Hepatocyte (in vitro differentiated cells): ENCODE measurements at regions not wholly inside any gene's neighbourhood (a gene's known extent, or its start where the extent isn't known, plus 50 kb on each side); places are given as distances from the start of the nearest gene placed in this dataset.

Experiments used
- DNase-seq: peaks from one replicate; pipeline ENCODE4 v3.0.0-alpha.2; 2016; ENCODE audit warnings: low spot score
- H2AFZ ChIP-seq: fragments of 200-600 bp; sonication (generic); 2 replicates; pipeline ENCODE4 v1.6.0; 2016; ENCODE audit warnings: antibody characterized with exemption, mild to moderate bottlenecking
- H3K27ac ChIP-seq: fragments of 200-600 bp; sonication (generic); 2 replicates; pipeline ENCODE4 v1.5.1; 2016; ENCODE audit warnings: mild to moderate bottlenecking
- H3K27me3 ChIP-seq: fragments of 200-600 bp; sonication (generic); 2 replicates; pipeline ENCODE4 v1.6.1; 2016
- H3K36me3 ChIP-seq: fragments of 200-600 bp; sonication (generic); replicated peaks from 2 replicates; pipeline ENCODE4 v1.5.1; 2016; ENCODE audit warnings: low read depth; ENCODE audit not compliant: insufficient read depth
- H3K4me1 ChIP-seq: fragments of 200-600 bp; sonication (generic); 2 replicates; pipeline ENCODE4 v1.5.1; 2016; ENCODE audit warnings: mild to moderate bottlenecking, moderate library complexity; ENCODE audit not compliant: insufficient read depth
- H3K4me2 ChIP-seq: fragments of 200-600 bp; sonication (generic); 2 replicates; pipeline ENCODE4 v1.6.0; 2016
- H3K4me3 ChIP-seq: fragments of 200-600 bp; sonication (generic); 2 replicates; pipeline ENCODE4 v1.5.1; 2016; ENCODE audit warnings: mild to moderate bottlenecking
- H3K79me2 ChIP-seq: fragments of 200-600 bp; sonication (generic); 2 replicates; pipeline ENCODE4 v1.6.0; 2017; ENCODE audit warnings: mild to moderate bottlenecking
- H3K9me2 ChIP-seq: fragments of 200-600 bp; sonication (generic); replicated peaks from 2 replicates; pipeline ENCODE4 v1.6.0; 2017; ENCODE audit warnings: mild to moderate bottlenecking; ENCODE audit not compliant: insufficient read depth
- H3K9me3 ChIP-seq: fragments of 200-600 bp; sonication (generic); 2 replicates; pipeline ENCODE4 v1.5.1; 2016; ENCODE audit warnings: low read depth, mild to moderate bottlenecking
- H4K20me1 ChIP-seq: fragments of 200-600 bp; sonication (generic); 2 replicates; pipeline ENCODE4 v1.6.0; 2016; ENCODE audit warnings: mild to moderate bottlenecking; ENCODE audit not compliant: insufficient read depth, poor library complexity, severe bottlenecking
- EZH2 ChIP-seq: fragments of 200-600 bp; sonication (generic); IDR thresholded peaks from 2 replicates; pipeline ENCODE4 v1.6.1; 2016; ENCODE audit warnings: antibody characterized with exemption, mild to moderate bottlenecking, borderline replicate concordance
- EZH2phosphoT487 ChIP-seq: fragments of 200-600 bp; sonication (generic); IDR thresholded peaks from one replicate; pipeline ENCODE4 v1.6.1; 2018; ENCODE audit warnings: antibody characterized with exemption, mild to moderate bottlenecking, low read depth, moderate library complexity; ENCODE audit not compliant: unreplicated experiment, severe bottlenecking
- WGBS: methylation state at CpG from one replicate; pipeline ENCODE4 v1.1.6; 2016; ENCODE audit warnings: low lambda C conversion rate; ENCODE audit errors: missing lambda C conversion rate; 5-methylcytosine and 5-hydroxymethylcytosine counted together
- TF ChIP-seq, protein P1 (sequence below): fragments of 200-600 bp; sonication (generic); IDR thresholded peaks from 2 replicates; pipeline ENCODE4 v1.5.1; 2016; ENCODE audit warnings: antibody characterized with exemption, mild to moderate bottlenecking; ENCODE audit not compliant: poor library complexity

GRCh38 chr2:4049463-4049862 lies 346.1 kb downstream of the DCDC2C start:
- Histone ChIP-seq H3K79me2 (no peaks in the 10 kb centered on the region), H2AFZ (no peak overlapping the region), H3K27me3 (no peaks in the 10 kb centered on the region), H3K4me3 (no peak overlapping the region), H4K20me1 (no peaks in the 10 kb centered on the region), H3K4me2 (no peak overlapping the region), H3K9me2 (no peaks in the 10 kb centered on the region), H3K36me3 (no peaks in the 10 kb centered on the region), H3K9me3 (no peaks in the 10 kb centered on the region), H3K27ac (no peak overlapping the region), H3K4me1 (no peaks in the 10 kb centered on the region)
- TF ChIP-seq, protein P1, sequence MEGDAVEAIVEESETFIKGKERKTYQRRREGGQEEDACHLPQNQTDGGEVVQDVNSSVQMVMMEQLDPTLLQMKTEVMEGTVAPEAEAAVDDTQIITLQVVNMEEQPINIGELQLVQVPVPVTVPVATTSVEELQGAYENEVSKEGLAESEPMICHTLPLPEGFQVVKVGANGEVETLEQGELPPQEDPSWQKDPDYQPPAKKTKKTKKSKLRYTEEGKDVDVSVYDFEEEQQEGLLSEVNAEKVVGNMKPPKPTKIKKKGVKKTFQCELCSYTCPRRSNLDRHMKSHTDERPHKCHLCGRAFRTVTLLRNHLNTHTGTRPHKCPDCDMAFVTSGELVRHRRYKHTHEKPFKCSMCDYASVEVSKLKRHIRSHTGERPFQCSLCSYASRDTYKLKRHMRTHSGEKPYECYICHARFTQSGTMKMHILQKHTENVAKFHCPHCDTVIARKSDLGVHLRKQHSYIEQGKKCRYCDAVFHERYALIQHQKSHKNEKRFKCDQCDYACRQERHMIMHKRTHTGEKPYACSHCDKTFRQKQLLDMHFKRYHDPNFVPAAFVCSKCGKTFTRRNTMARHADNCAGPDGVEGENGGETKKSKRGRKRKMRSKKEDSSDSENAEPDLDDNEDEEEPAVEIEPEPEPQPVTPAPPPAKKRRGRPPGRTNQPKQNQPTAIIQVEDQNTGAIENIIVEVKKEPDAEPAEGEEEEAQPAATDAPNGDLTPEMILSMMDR = no peak
- TF ChIP-seq EZH2phosphoT487 (no peak), EZH2 (no peak)
- 79% methylated on average over 3 of the region's 3 CpGs for WGBS
- no peak for DNase-seq

GRCh38 chr2:4053769-4054493 lies 350.6 kb downstream of the DCDC2C start:
- TF ChIP-seq, protein P1 = peak; percentile 35
- TF ChIP-seq EZH2 = no peak
- Histone ChIP-seq H3K4me2 (no peak overlapping the region), H3K27me3 (no peaks in the 10 kb centered on the region), H4K20me1 (no peaks in the 10 kb centered on the region), H3K4me3 (no peak overlapping the region), H3K27ac (no peak overlapping the region), H2AFZ (no peak overlapping the region), H3K4me1 (no peaks in the 10 kb centered on the region), H3K9me3 (no peaks in the 10 kb centered on the region), H3K9me2 (no peaks in the 10 kb centered on the region), H3K79me2 (no peaks in the 10 kb centered on the region), H3K36me3 (no peaks in the 10 kb centered on the region)
- DNase-seq = no peak
- 78% methylated on average over 7 of the region's 7 CpGs for WGBS

DNA sequence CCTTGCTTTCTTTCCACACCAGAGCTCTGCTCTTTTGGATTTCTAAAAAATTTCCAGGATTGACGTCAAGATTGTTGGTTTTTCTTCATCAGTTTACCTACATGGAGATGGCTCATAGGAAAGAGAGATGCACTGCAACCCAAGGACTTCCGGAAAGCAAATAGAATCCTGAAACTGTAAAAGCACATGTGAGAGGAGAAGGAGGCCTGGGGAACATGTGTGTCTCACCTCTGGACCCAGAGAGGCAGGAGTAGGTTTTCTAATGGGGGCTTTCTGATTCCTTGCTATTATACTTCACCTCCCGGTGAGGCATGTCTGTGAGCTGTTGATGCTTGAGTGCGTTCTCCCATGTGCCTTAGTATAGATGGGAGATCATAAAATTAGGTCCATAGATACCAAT lies 362.8 kb downstream of the DCDC2C start:
- H3K9me2 ChIP-seq = no peaks in the 10 kb centered on the region
- H4K20me1 ChIP-seq = no peaks in the 10 kb centered on the region
- no peaks in the 10 kb centered on the region for H3K79me2 ChIP-seq
- no peak for DNase-seq
- H3K36me3 ChIP-seq = no peaks in the 10 kb centered on the region
- H3K9me3 ChIP-seq = no peaks in the 10 kb centered on the region
- no peak overlapping the region for H3K4me3 ChIP-seq
- H3K27ac ChIP-seq = no peak overlapping the region
- H3K27me3 ChIP-seq = no peaks in the 10 kb centered on the region
- no peak for TF ChIP-seq EZH2
- no peak for TF ChIP-seq EZH2phosphoT487
- TF ChIP-seq, protein P1 = no peak
- H3K4me1 ChIP-seq = no peaks in the 10 kb centered on the region
- WGBS = 69% methylated on average over 4 of the region's 4 CpGs
- no peak overlapping the region for H2AFZ ChIP-seq
- H3K4me2 ChIP-seq = no peak overlapping the region
